ENCODE measurements at regions not wholly inside any gene's neighbourhood (a gene's known extent, or its start where the extent isn't known, plus 50 kb on each side); places are given as distances from the start of the nearest gene placed in this dataset.
A peak's percentile ranks its signal among the peaks of the same experiment; 100 is the strongest.

GRCh38 chr6:163950159-163950558, 535.6 kb downstream of the QKI start:
- Histone ChIP-seq H3K27ac (ENCODE audit: low read depth, low read length) (no peak overlapping the region), H3K4me2 (ENCODE audit: low read length) (no peak overlapping the region), H3K4me1 (ENCODE audit: control insufficient read depth in 1 of 2, insufficient read depth in 2 of 2, low read length in 2 of 2) (no peaks in the 10 kb centered on the region), H3K27me3 (ENCODE audit: insufficient read depth, low read length) (no peaks in the 10 kb centered on the region), H3K4me3 (replicated peaks in 1 of 2; ENCODE audit: low read depth in 1 of 2, low read length in 2 of 2) (no peak overlapping the region), H3K36me3 (ENCODE audit: control insufficient read depth in 1 of 2, insufficient read depth in 2 of 2, low read length in 2 of 2) (no peaks in the 10 kb centered on the region), H3K9ac (ENCODE audit: low read length) (no peak overlapping the region), H3K79me2 (ENCODE audit: insufficient read depth, low read length) (no peaks in the 10 kb centered on the region), H4K20me1 (ENCODE audit: insufficient read depth) (no peaks in the 10 kb centered on the region), H2AFZ (ENCODE audit: low read depth, low read length, poor library complexity, severe bottlenecking) (no peak overlapping the region), H3K9me3 (ENCODE audit: control insufficient read depth in 1 of 2, insufficient read depth in 1 of 2, low read depth in 1 of 2, low read length in 2 of 2) (0 out of 4 replicates have a peak, but pooled peaks cover 0 to 1% of the 10 kb centered on the region in 2 experiments), H3K9me2 (ENCODE audit: insufficient read depth) (no peaks in the 10 kb centered on the region)
- TF ChIP-seq CEBPB (IDR thresholded peaks at IDR 0.05; ENCODE audit: low read depth) (no peak), MAX (IDR thresholded peaks at IDR 0.05) (0 out of 2 replicates have a peak, but pooled peaks have one; percentile 15), POLR2AphosphoS5 (IDR thresholded peaks at IDR 0.05; ENCODE audit: low read depth, low read length) (no peak), EGR1 (IDR thresholded peaks at IDR 0.05; ENCODE audit: low read depth) (no peak), CBX3 (IDR thresholded peaks at IDR 0.05; ENCODE audit: low read depth) (no peak), ZFX (IDR thresholded peaks at IDR 0.05) (no peak), POLR2A (IDR thresholded peaks at IDR 0.05; ENCODE audit: borderline replicate concordance, extremely low read depth, insufficient read depth, insufficient read length) (no peak), JUND (IDR thresholded peaks at IDR 0.05) (no peak)
- ATAC-seq = no peak
- ChIA-PET CTCF (no interaction called here), RAD21 (ENCODE audit: low non-redundant PET in 1 of 2, low total read pairs in 2 of 2, uncharacterized antibody in 2 of 2, unreplicated experiment in 2 of 2) (no interaction called here), POLR2A (no interaction called here)
- no peak for DNase-seq (ENCODE audit: low read depth, low spot score)
- BruUV-seq (replicated peaks) = no TSS peak
- intact Hi-C loops (cut with micrococcal nuclease) = loop anchor here (10.0 kb wide), 1 partner anchor 395 kb away; no protein-coding TSS in a partner anchor

GRCh38 chr6:163949431-163949830, 534.9 kb downstream of the QKI start:
- no TSS peak for BruUV-seq (replicated peaks)

More at GRCh38 chr6:163949431-163949830, 534.9 kb downstream of the QKI start:
- ATAC-seq (no peak), DNase-seq (ENCODE audit: low read depth, low spot score) (no peak)
- H3K36me3 ChIP-seq (ENCODE audit: control insufficient read depth in 1 of 2, insufficient read depth in 2 of 2, low read length in 2 of 2) = no peaks in the 10 kb centered on the region
- ChIA-PET RAD21 (ENCODE audit: low non-redundant PET in 1 of 2, low total read pairs in 2 of 2, uncharacterized antibody in 2 of 2, unreplicated experiment in 2 of 2) (no interaction called here), CTCF (no interaction called here), POLR2A (no interaction called here)
- no peak overlapping the region for H3K4me2 ChIP-seq (ENCODE audit: low read length)
- no peaks in the 10 kb centered on the region for H3K4me1 ChIP-seq (ENCODE audit: control insufficient read depth in 1 of 2, insufficient read depth in 2 of 2, low read length in 2 of 2)
- no peak overlapping the region for H3K4me3 ChIP-seq (replicated peaks in 1 of 2; ENCODE audit: low read depth in 1 of 2, low read length in 2 of 2)
- intact Hi-C loops (cut with micrococcal nuclease) = no loop called here
- H3K9me3 ChIP-seq (ENCODE audit: control insufficient read depth in 1 of 2, insufficient read depth in 1 of 2, low read depth in 1 of 2, low read length in 2 of 2) = no peaks in the 10 kb centered on the region
- H2AFZ ChIP-seq (ENCODE audit: low read depth, low read length, poor library complexity, severe bottlenecking) = no peak overlapping the region
- H3K27me3 ChIP-seq (ENCODE audit: insufficient read depth, low read length) = no peaks in the 10 kb centered on the region
- H3K9me2 ChIP-seq (ENCODE audit: insufficient read depth) = no peaks in the 10 kb centered on the region
- no peak overlapping the region for H3K9ac ChIP-seq (ENCODE audit: low read length)
- no peak overlapping the region for H3K27ac ChIP-seq (ENCODE audit: low read depth, low read length)
- no peaks in the 10 kb centered on the region for H4K20me1 ChIP-seq (ENCODE audit: insufficient read depth)
- no peak for TF ChIP-seq ZNF274 (IDR thresholded peaks at IDR 0.05; ENCODE audit: low read depth, low read length)
- TF ChIP-seq EZH2phosphoT487 (IDR thresholded peaks at IDR 0.05; ENCODE audit: borderline replicate concordance) = no peak
- TF ChIP-seq ZBTB33 (IDR thresholded peaks at IDR 0.05; ENCODE audit: extremely low read depth, insufficient replicate concordance, low read length) = no peak
- H3K79me2 ChIP-seq (ENCODE audit: insufficient read depth, low read length) = no peaks in the 10 kb centered on the region
